HUES6 (cell line): ENCODE measurements at regions not wholly inside any gene's neighbourhood (a gene's known extent, or its start where the extent isn't known, plus 50 kb on each side); places are given as distances from the start of the nearest gene placed in this dataset.
"Not testable (repeated sequence)": the region's sequence is repeated elsewhere in the genome, so short reads cannot be mapped to it uniquely, and the experiment has no call there.

Experiments used
- H3K27ac ChIP-seq: 2 replicates; pipeline ENCODE4 v1.7.0; 2013; ENCODE audit warnings: low read depth, mild to moderate bottlenecking, low read length, inconsistent platforms
- H3K27me3 ChIP-seq: 2 replicates; pipeline ENCODE4 v1.6.1; 2013; ENCODE audit warnings: low read length; ENCODE audit not compliant: control insufficient read depth, insufficient read depth
- H3K36me3 ChIP-seq: 2 replicates; pipeline ENCODE4 v1.6.1; 2013; ENCODE audit warnings: low read length; ENCODE audit not compliant: control insufficient read depth, insufficient read depth
- H3K4me1 ChIP-seq: 2 replicates; pipeline ENCODE4 v1.6.1; 2013; ENCODE audit warnings: low read length; ENCODE audit not compliant: control insufficient read depth, insufficient read depth
- H3K4me3 ChIP-seq: 2 replicates; pipeline ENCODE4 v1.5.1; 2013; ENCODE audit warnings: low read depth, low read length
- H3K9ac ChIP-seq: one replicate; pipeline ENCODE4 v1.6.1; 2013; ENCODE audit warnings: mild to moderate bottlenecking, low read length
- H3K9me3 ChIP-seq: 2 replicates; pipeline ENCODE4 v1.6.1; 2013; ENCODE audit warnings: low read depth, low read length; ENCODE audit not compliant: control insufficient read depth, insufficient read depth

DNA sequence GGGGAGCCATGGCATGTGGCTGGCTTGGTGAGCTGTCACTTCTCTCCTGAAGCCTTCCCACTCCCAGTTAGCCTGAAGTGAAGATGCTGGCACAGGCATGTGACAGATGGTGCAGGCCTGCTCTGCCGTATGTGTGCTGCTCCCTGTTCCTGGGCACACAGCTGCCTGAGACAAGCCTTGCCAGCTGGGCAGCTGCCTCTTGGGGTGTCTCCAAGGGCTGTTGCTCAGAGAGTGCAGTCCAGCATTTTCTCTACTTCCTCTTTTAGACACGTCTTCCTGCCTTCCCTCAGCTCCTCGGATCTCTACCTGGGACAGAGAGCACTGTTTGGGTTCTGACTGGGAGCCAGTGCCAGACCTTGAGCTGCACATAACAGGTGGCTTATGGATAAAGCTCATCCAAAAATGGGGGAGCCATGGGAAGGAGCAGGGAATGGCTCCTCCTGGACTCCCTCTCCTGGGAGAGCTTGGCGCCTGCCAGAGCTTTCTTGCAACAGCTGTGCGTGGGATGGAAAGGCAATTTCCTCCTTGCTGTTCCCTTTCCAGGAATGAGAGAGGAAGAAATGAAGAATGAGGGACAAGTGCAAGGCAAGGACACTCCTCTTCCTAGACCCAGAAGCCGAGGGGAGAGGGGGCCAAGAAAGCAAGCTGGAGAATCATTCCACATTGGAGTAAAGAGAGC, 132.9 kb downstream of the MSL3 start:
- Histone ChIP-seq H3K27me3 (no peaks in the 10 kb centered on the region; the same call in 1 of the 2 replicates), H3K4me1 (no peaks in the 10 kb centered on the region)

DNA sequence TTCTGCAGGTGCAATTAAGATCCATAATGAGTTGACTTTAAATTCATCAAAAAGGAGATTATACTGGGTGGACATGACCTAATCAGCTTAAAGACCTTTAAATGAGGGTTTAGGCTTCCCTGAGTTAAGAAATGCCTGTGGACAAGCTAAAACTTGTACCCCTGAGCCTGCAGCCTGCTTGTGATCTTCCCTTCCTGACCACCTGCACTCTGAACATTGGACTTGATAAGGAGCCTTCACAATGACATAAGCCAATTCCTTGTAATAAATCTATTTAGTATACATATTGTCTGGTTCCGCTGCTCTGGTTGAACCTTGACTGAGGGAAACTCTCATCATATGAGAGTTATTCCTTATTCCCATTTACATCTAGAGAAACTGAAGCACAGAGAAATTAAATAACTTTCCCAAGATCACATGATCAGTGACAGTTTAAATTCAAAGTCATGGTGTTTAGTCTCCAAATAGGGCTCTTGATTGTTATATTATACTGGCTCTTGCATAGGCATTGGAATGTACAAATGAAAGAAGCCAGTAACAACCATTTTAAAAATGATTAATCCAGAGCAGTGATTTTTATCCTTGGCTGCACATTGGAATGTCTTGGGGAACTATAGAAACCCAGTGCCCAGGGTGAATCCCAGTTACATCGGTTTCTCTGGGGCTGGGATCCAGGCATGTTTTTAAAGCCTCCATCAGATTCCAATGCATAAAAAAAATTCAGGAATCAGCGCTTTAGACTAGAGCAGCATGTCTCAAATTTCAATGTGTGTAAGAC, 136.1 kb downstream of the MSL3 start:
- H3K36me3 ChIP-seq: no peaks in the 10 kb centered on the region
- no peaks in the 10 kb centered on the region for H3K4me1 ChIP-seq
- H3K27ac ChIP-seq: no peak overlapping the region
- H3K9me3 ChIP-seq: peaks cover 9% of the 10 kb centered on the region
- H3K9ac ChIP-seq: no peak overlapping the region
- no peak overlapping the region for H3K4me3 ChIP-seq
- H3K27me3 ChIP-seq: no peaks in the 10 kb centered on the region; the same call in 1 of the 2 replicates

More for the DNA sequence above, 132.9 kb downstream of the MSL3 start:
- peaks cover 4% of the 10 kb centered on the region; the same call in 1 of the 2 replicates for H3K9me3 ChIP-seq
- H3K9ac ChIP-seq: no peak overlapping the region
- H3K4me3 ChIP-seq: no peak overlapping the region
- no peak overlapping the region for H3K27ac ChIP-seq
- no peaks in the 10 kb centered on the region for H3K36me3 ChIP-seq

DNA sequence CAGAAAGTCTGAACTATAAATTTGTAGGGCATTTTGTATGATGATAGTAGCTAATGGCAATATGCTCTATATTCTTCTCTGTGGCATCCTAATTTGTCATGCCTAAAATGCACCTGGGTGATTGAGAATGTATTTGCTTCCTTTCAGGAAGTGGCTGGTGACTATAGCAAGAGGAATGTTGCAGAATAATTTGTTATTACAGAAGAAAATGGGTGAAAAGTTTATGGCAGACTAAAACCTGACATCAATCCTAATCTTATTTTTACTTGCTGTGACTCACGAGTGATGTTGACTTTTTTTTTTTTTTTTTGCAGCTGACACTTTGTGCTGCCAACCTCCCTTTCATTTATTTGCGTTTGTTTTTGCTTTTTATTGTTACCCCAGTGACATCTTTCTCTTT, 141.1 kb downstream of the MSL3 start:
- H3K9me3 ChIP-seq: peaks cover 5% of the 10 kb centered on the region; the same call in 1 of the 2 replicates
- H3K4me3 ChIP-seq: no peak overlapping the region
- no peaks in the 10 kb centered on the region for H3K4me1 ChIP-seq
- H3K27ac ChIP-seq: no peak overlapping the region
- no peak overlapping the region for H3K9ac ChIP-seq
- H3K27me3 ChIP-seq: peaks cover 2% of the 10 kb centered on the region; the same call in 1 of the 2 replicates
- no peaks in the 10 kb centered on the region for H3K36me3 ChIP-seq

DNA sequence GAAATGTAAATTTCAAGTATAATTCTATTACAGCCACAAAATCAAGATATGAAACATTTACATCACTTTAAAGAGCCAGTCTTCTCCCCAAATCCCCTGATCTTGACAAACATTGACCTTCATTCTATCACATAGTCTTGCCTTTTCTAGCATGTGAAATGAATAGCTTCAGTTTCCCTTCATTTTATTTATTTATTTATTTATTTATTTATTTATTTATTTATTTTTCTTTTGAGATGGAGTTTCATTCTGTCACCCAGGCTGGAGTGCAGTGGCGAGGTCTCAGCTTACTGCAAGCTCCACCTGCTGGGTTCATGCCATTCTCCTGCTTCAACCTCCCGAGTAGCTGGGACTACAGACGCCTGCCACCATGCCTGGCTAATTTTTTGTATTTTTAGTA, 147.9 kb downstream of the MSL3 start:
- H3K27ac ChIP-seq, H3K4me1 ChIP-seq, H3K9ac ChIP-seq: not testable (repeated sequence)

DNA sequence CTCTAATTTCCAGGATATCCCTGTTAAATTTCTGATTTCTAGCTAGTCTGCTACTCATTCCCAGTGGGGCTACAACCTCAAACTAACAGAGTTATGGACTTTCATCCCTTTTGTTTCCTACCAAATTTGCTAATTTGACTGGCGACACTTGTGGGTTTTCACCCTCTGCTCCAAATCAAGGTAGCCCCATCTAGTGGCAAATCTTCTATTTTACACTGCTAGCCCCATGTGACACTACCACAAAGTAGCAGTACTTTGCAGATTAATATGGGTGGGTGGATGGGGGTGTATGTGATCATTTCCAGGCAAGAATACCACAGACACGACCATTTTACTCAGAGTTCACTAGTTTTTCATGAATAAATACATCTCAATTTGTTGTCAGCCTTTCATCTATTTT, 150.3 kb downstream of the MSL3 start:
- H3K4me1 ChIP-seq: no peaks in the 10 kb centered on the region
- H3K9ac ChIP-seq: no peak overlapping the region
- no peaks in the 10 kb centered on the region for H3K9me3 ChIP-seq
- H3K27me3 ChIP-seq: peaks cover 4% of the 10 kb centered on the region; the same call in 1 of the 2 replicates
- H3K4me3 ChIP-seq: no peak overlapping the region
- no peaks in the 10 kb centered on the region for H3K36me3 ChIP-seq
- no peak overlapping the region for H3K27ac ChIP-seq

More for the DNA sequence above, 147.9 kb downstream of the MSL3 start:
- not testable (repeated sequence) for H3K27me3 ChIP-seq, H3K36me3 ChIP-seq, H3K9me3 ChIP-seq, H3K4me3 ChIP-seq

DNA sequence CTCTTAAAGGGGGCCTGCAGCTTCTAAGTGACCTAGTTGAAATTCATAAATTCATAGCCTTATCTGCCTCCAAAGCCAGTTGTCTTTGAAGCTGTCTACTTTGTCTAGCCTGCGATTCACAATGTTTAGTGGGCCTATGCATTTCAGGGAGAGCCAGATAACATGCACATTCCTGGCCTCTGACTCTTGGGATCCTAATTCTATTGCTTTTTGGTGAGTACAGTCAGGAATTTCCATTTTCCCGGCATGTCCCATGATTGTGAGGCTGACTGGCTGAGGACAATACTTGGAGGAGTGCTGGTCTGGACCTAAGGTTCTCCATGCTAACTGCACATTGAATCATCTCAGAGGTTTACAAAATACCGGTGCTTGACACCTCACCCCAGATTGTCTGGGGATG, 155.0 kb downstream of the MSL3 start:
- peaks cover 2% of the 10 kb centered on the region; the same call in 1 of the 2 replicates for H3K27me3 ChIP-seq
- H3K36me3 ChIP-seq: no peaks in the 10 kb centered on the region
- no peak overlapping the region for H3K4me3 ChIP-seq
- H3K4me1 ChIP-seq: no peaks in the 10 kb centered on the region
- no peaks in the 10 kb centered on the region for H3K9me3 ChIP-seq
- H3K9ac ChIP-seq: no peak overlapping the region
- no peak overlapping the region for H3K27ac ChIP-seq

DNA sequence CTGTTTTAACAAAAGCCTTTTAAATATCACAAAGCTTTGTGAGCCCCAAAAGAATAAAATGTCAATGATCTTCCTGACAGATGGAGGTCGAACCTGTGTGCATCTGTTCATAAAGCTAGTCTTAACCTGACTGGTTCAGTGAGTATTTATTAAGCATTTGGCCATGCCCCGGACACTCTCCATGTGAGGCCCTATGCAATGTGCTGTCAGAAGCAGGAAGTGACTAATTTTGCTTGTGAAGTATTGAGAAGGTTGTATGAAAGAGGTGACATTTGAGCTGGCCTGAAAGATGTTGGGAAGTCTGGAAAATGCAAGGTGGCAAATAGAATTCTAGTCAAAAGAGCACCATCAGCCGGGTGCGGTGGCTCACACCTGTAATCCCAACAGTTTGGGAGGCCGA, 171.4 kb downstream of the MSL3 start:
- Histone ChIP-seq H3K9me3 (no peaks in the 10 kb centered on the region; the same call in 1 of the 2 replicates), H3K27me3 (no peaks in the 10 kb centered on the region; the same call in 1 of the 2 replicates), H3K4me3 (no peak overlapping the region), H3K36me3 (no peaks in the 10 kb centered on the region), H3K27ac (no peak overlapping the region), H3K9ac (no peak overlapping the region), H3K4me1 (no peaks in the 10 kb centered on the region)

DNA sequence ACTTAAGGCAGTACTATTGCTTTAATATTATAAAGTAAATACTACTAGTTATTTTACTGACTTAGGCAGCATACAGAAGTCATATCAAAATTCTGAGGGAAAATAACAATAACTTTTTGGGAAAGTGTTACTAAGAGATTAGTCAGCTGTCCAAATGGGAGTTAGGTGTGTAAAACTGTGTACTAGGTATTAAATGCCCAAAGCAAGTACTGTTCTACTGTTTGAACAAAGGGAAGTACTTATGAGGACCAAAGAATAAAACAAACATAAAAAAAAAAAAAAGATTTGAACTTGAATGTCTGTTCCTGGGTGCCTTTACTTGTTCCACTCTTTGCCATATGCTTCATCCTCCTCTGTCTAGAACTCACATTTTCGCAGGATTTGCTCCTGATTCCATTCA, 174.4 kb downstream of the MSL3 start:
- H3K9me3 ChIP-seq: no peaks in the 10 kb centered on the region
- no peaks in the 10 kb centered on the region; the same call in 1 of the 2 replicates for H3K27me3 ChIP-seq
- H3K27ac ChIP-seq: no peak overlapping the region
- H3K4me1 ChIP-seq: no peaks in the 10 kb centered on the region
- H3K4me3 ChIP-seq: no peak overlapping the region
- H3K9ac ChIP-seq: no peak overlapping the region
- no peaks in the 10 kb centered on the region for H3K36me3 ChIP-seq

DNA sequence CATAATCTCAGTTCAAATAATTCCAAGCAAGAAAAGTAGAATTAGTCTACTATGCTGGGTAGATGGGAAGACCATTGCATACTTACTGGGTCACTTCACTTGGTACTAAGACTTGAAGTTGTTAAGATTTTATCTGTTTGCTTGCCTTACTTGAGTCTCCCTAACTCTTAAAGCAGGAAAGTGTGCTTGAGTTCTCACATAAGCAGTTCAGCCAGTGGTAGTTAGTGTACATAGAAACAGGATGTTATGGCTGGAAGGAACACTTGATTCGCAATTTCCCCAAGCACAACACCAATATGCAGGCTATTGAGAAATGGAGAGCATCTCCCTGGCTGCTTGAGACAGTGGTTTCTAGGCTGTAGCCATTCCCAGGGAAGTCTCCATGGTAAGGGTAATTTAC, 176.1 kb downstream of the MSL3 start:
- H3K9me3 ChIP-seq: no peaks in the 10 kb centered on the region
- no peaks in the 10 kb centered on the region for H3K4me1 ChIP-seq
- H3K27me3 ChIP-seq: no peaks in the 10 kb centered on the region; the same call in 1 of the 2 replicates
- no peak overlapping the region for H3K9ac ChIP-seq
- no peaks in the 10 kb centered on the region for H3K36me3 ChIP-seq
- no peak overlapping the region for H3K4me3 ChIP-seq
- no peak overlapping the region for H3K27ac ChIP-seq

DNA sequence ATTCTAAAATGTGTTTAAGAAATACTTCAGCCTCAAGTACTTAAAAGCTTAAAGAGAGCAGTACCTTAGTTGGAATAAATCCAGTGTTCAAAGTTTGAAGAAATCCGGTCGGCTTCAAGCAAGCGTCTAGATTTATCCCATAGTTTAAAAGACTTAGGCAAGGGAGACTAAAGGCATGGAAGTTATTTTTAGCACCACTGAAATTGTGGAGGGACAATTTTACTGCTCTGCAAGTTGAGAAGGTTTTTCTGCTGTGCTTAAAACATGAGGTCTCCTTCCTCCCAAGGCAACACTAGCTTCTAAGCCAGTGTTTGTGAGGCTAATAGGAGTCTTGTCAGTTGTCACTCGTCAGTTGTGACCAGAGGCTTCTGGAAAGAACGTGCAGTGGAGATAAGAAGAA, 183.5 kb downstream of the MSL3 start:
- no peaks in the 10 kb centered on the region; the same call in 1 of the 2 replicates for H3K27me3 ChIP-seq
- H3K4me1 ChIP-seq: peaks cover 5% of the 10 kb centered on the region; the same call in 1 of the 2 replicates
- no peak overlapping the region for H3K27ac ChIP-seq
- H3K9me3 ChIP-seq: no peaks in the 10 kb centered on the region; the same call in 1 of the 2 replicates
- H3K4me3 ChIP-seq: no peak overlapping the region
- no peak overlapping the region for H3K9ac ChIP-seq
- no peaks in the 10 kb centered on the region for H3K36me3 ChIP-seq

DNA sequence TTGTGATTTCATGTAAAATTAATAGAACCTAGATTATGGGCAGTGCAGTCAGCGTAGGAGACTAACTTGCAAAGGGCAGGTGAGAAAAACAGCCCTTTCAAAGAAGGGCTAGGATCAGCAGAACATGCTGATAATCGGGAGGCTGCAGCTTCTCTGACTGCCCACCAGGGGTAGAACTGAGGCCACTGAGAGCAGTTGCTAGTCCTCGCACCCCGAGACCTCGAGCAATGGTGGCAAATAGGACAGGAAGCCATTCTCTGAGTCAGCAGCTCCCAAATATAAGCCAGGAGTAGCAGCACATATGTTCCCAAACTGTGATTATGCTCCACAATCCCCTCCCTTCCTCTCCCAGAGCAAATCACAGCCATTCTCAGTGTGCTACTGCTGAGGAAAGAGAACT, 186.5 kb downstream of the MSL3 start:
- H3K27ac ChIP-seq: no peak overlapping the region
- no peak overlapping the region for H3K9ac ChIP-seq
- H3K27me3 ChIP-seq: no peaks in the 10 kb centered on the region; the same call in 1 of the 2 replicates
- peaks cover 5% of the 10 kb centered on the region; the same call in 1 of the 2 replicates for H3K4me1 ChIP-seq
- H3K9me3 ChIP-seq: peaks cover 3% of the 10 kb centered on the region; the same call in 1 of the 2 replicates
- no peak overlapping the region for H3K4me3 ChIP-seq
- H3K36me3 ChIP-seq: no peaks in the 10 kb centered on the region
